ENCODE measurements at regions not wholly inside any gene's neighbourhood (a gene's known extent, or its start where the extent isn't known, plus 50 kb on each side); places are given as distances from the start of the nearest gene placed in this dataset.

DNA sequence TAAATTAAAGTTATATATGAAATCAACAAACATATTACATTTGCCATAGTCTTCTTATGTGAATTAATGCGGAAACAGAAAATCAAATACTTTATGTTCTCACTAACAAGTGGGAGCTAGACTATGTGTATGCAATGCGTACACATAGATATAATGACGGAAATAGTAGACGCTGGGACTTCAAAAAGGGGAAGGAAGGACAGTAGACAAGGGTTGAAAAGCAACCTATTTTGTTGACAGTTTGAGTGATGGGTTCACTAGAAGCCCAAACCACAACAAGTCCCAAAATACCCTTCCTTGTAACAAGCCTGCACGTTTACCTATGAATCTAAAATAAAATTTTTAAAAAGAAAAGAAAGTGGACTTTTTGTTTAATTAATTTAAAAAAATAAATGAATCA is 430.8 kb upstream of the CNTN5 start:
- TF ChIP-seq POLR2A (IDR thresholded peaks at IDR 0.05; ENCODE audit: low read depth, low read length) (no peak), POLR2AphosphoS5 (IDR thresholded peaks at IDR 0.05; ENCODE audit: low read depth, low read length) (no peak), TAF1 (IDR thresholded peaks at IDR 0.05; ENCODE audit: low read depth, low read length) (no peak), POU2F2 (IDR thresholded peaks at IDR 0.05; ENCODE audit: low read depth, low read length) (no peak), SPI1 (IDR thresholded peaks at IDR 0.05; ENCODE audit: low read depth, low read length) (no peak), PAX5 (IDR thresholded peaks at IDR 0.05; ENCODE audit: insufficient read depth, low read length, severe bottlenecking) (no peak)

All from GM12891 (cell line).